ENCODE measurements at regions not wholly inside any gene's neighbourhood (a gene's known extent, or its start where the extent isn't known, plus 50 kb on each side); places are given as distances from the start of the nearest gene placed in this dataset.

GRCh38 chr5:102138243-102138653, 157.8 kb downstream of the SLCO4C1 start (continued):
- TF ChIP-seq DMTF1 (CRISPR knock-in tag; IDR thresholded peaks at IDR 0.05) = no peak
- no peak for TF ChIP-seq ZKSCAN5 (CRISPR knock-in tag; IDR thresholded peaks at IDR 0.05)
- no peak for TF ChIP-seq EZH2 (conservative IDR thresholded peaks at IDR 0.05; ENCODE audit: low read depth, low read length)
- TF ChIP-seq ZNF703 (CRISPR knock-in tag; IDR thresholded peaks at IDR 0.05; ENCODE audit: borderline replicate concordance) = no peak
- TF ChIP-seq HNRNPL (IDR thresholded peaks at IDR 0.05; ENCODE audit: low read depth, low read length) = no peak
- no peak for TF ChIP-seq LBX2 (CRISPR knock-in tag; IDR thresholded peaks at IDR 0.05; ENCODE audit: borderline replicate concordance)
- TF ChIP-seq CREB1 (IDR thresholded peaks at IDR 0.05) = no peak
- TF ChIP-seq CREB1 (CRISPR knock-in tag; IDR thresholded peaks at IDR 0.05) = 0 out of 2 replicates have a peak, but pooled peaks have one; percentile 20
- TF ChIP-seq FOXO4 (CRISPR knock-in tag; conservative IDR thresholded peaks at IDR 0.05) = no peak
- no peak for TF ChIP-seq MAFG (CRISPR knock-in tag; IDR thresholded peaks at IDR 0.05)
- TF ChIP-seq ZFP1 (CRISPR knock-in tag; IDR thresholded peaks at IDR 0.05) = no peak
- TF ChIP-seq ZNF687 (CRISPR knock-in tag; IDR thresholded peaks at IDR 0.05) = no peak
- no peak for TF ChIP-seq CHD4 (IDR thresholded peaks at IDR 0.05; ENCODE audit: borderline replicate concordance, low read length)
- TF ChIP-seq PRDM15 (CRISPR knock-in tag; IDR thresholded peaks at IDR 0.05) = no peak
- no peak for TF ChIP-seq ZZZ3 (CRISPR knock-in tag; IDR thresholded peaks at IDR 0.05; ENCODE audit: borderline replicate concordance)
- no peak for TF ChIP-seq ZNF441 (CRISPR knock-in tag; IDR thresholded peaks at IDR 0.05; ENCODE audit: borderline replicate concordance)
- peak; percentile 42; the same call in 1 of the 2 replicates for TF ChIP-seq THAP11 (CRISPR knock-in tag; IDR thresholded peaks at IDR 0.05)
- no peak for TF ChIP-seq RARG (CRISPR knock-in tag; IDR thresholded peaks at IDR 0.05; ENCODE audit: low read depth)
- TF ChIP-seq ZKSCAN1 (IDR thresholded peaks at IDR 0.05; ENCODE audit: low read length) = no peak
- no peak for TF ChIP-seq MAFK (conservative IDR thresholded peaks at IDR 0.05 in 1 of 2, IDR thresholded peaks at IDR 0.05 in 1 of 2; ENCODE audit: low read length in 2 of 2)
